Nucleus accumbens (tissue), 56 donors: ENCODE measurements at regions not wholly inside any gene's neighbourhood (a gene's known extent, or its start where the extent isn't known, plus 50 kb on each side); places are given as distances from the start of the nearest gene placed in this dataset.
"Not testable (repeated sequence)": the region's sequence is repeated elsewhere in the genome, so short reads cannot be mapped to it uniquely, and the experiment has no call there.

Experiments used
- DNase-seq, 56 donors: peaks; one replicate each; lab custom pipeline; 2025; lab: John Stamatoyannopoulos, UW

- no peak for DNase-seq
Observed at GRCh38 chr3:3689601-3690375, 109.4 kb upstream of the LRRN1 start.

GRCh38 chr3:3686907-3687648, 112.2 kb upstream of the LRRN1 start:
- no peak for DNase-seq

- DNase-seq, result no peak
Observed at GRCh38 chr3:3685721-3686120, 113.5 kb upstream of the LRRN1 start.

DNA sequence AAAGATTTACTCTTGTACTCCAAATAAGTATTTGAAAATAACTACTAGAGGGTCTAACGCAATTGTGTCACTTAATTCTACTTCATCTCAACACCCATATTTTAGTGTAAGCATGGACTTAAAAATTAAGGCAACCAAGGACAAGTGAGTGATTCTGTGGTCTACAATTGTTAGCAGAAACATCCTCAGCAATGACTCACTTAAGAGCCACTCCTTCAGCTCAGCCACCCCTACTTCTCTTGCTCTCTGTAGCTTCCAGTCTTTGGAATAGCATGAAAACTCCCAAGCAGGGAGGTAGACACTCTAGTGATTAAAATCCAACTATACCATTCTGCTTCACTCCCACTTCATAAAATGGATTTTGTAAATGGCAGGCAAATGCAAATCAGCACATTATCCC, 116.0 kb upstream of the LRRN1 start:
- DNase-seq, result no peak

- DNase-seq, result no peak
Observed at GRCh38 chr3:3675801-3676200, 123.4 kb upstream of the LRRN1 start.

- no peak for DNase-seq
Observed at GRCh38 chr3:3675186-3675585, 124.0 kb upstream of the LRRN1 start.

- no peak for DNase-seq
Observed at GRCh38 chr3:3666664-3667063, 132.6 kb upstream of the LRRN1 start.

- DNase-seq, result no peak
Observed at GRCh38 chr3:3665961-3666640, 133.1 kb upstream of the LRRN1 start.

GRCh38 chr3:3665546-3665945, 133.7 kb upstream of the LRRN1 start:
- no peak for DNase-seq

GRCh38 chr3:3664935-3665334, 134.3 kb upstream of the LRRN1 start:
- DNase-seq, result no peak

DNA sequence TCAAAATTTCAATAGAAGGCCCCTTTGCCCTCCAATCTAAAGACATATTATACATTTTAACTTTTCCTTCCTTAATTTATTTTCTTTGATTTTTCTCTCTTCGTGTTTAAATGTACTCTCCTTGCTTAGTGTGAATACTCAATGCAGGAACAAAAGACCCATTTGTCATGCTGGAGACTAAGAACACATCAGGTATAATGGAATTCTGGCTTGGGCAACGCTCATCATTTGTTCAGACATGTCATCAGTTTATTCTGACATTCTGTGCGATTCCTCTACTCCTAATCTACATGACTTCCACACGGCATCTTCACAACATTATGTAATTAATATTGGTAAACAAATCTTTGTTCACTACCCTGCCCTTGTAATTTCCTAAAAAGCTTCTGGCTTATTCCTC, 136.6 kb upstream of the LRRN1 start:
- DNase-seq, result no peak

DNA sequence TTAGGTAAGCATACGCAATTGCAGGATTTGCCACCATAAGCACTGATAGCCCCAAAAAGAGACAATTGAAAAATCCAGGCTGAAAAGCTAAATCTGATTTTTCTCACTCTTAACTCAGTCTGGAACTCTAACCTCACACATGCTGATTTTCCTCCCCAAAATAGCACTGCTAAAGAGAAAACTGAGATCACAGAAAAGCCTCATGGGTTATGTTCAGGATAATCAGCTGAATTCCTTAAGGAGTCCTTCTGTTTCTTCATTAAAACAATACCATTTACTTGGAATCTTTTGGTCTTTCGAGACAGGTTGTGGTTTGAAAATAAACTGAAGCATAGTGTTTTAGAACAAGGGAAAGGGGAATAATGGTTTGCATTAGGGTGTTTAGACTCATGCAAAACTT, 144.3 kb upstream of the LRRN1 start:
- no peak for DNase-seq

GRCh38 chr3:3648988-3649679, 150.1 kb upstream of the LRRN1 start:
- no peak for DNase-seq

DNA sequence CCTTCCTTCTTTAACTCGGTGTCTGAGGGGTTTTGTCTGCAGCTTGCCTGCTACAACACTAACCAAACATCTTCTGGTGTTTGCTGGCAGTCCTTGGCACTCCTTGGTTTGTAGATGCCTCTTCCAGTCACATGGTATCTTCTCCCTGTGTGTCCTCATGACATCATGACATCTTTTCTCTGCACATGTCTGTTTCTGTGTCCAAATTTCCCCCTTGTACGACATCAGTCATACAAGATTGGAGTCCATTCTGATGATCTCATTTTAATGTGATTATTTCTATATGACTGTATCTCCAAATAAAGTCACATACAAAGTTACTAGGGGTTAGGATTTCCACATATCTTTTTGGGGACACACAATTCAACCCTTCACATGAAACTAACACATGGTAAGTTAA, 152.3 kb upstream of the LRRN1 start:
- DNase-seq, result no peak

DNA sequence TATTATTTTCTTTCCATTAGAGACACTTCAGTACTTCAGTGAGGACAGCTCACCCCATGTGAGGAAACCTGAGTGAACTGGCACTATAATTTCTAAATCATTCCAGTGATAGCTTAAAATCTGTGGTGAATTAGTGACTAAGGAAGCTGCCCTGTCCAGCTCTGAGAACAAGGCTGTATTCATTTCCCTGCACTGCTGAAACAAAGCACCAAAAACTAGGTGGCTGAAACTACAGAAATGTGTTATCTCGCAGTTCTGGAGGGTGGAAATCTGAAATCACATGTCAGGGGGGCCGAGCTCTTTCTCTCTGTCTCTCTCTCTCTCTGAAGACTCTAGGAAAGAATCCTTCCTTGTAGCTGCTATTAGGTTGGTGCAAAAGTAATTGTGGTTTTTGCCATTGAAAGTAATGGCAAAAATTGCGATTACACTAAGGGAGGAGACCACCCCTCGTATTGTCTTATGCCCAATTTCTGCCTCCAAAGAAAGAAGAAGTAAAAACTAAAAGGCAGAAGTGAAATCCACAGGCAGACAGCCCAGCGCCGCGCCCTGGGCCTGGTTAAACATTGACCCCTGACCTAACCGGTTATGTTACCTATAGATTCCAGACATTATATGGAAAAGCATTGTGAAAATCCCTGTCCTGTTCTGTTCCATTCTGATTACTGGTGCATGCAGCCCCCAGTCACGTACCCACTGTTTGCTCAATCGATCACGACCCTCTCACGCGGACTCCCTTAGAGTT, 153.0 kb upstream of the LRRN1 start:
- not testable (repeated sequence) for DNase-seq

DNA sequence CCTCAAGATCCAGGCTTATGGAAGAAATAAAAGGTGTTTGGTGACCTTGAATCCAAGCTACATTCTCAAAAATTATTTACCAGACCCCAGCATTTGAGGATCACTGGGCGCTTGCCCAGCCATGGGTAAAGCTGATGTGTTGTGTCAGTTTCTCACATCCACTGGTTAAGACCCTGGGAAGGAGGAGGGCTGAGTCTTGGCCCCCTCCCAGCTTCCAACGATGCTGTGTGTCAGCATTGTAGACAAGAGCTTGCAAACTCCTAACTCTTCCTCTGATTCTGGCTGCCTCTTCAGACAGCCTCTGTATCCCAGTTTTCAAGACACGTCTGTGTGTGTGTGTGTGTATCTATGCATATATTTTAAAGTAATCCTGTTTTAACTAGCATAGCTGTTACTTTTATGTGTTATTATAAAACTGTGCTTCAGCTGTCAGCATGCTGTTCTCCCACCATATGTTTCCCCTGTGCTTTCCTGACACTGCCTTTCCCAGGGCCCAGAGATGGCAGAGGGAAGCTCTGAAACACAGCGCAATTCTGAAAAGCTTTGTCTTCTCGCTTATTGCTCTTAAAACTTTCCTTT, 157.3 kb upstream of the LRRN1 start:
- DNase-seq, result no peak

DNA sequence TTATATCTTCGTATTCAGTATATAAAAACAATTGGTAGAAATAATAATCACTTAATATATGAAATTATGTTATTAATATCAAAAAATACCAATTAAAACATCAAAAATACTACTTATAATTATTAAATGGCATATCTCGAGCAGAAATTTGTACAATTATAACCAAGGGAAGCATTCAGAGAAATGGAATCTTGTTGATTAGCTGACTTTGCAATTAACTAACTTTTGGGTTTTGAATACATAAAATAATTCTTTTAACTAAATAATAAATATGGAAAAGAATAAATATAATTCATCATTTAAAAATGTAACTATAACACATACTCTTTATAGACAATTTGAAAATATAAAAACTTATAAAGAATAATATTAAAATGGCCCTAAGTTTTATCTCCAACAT, 160.2 kb upstream of the LRRN1 start:
- no peak for DNase-seq

DNA sequence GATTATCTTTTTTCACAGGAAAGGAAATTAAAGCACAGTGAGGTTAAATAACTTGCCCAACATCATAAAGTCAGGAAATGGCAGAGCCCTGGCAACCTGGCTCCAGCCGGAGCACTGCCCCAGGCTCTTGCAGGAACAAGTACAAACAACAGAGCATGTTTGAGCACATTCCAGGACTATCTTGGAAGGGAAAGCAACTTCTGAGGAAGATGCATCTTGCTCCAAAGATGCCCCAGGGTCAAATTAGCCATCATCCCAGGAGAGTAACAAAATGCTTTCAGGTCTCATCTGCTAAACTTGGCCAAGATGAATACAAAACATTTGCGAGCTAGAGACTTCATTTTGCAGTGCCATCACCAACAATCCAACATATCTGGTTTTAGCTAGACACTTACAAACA, 162.4 kb upstream of the LRRN1 start:
- DNase-seq, result no peak

DNA sequence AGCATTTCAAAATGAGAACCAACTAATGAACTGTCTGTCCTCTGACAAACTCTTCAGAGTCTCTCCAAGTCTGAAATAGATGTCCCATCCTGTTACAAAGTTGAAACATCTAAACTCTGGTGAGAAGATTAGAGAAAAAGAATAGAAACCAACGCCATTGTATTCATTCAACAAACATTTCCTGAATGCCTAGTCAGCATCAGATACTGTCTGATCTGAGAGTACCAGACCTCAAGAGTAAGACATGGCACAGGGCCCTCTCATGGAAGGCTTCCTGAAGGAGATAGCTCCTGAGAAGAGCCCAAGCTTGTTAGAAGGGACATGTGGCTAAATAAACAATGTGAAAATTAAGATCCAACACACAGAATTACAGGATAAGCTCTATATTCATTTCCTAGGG, 164.1 kb upstream of the LRRN1 start:
- DNase-seq, result no peak

DNA sequence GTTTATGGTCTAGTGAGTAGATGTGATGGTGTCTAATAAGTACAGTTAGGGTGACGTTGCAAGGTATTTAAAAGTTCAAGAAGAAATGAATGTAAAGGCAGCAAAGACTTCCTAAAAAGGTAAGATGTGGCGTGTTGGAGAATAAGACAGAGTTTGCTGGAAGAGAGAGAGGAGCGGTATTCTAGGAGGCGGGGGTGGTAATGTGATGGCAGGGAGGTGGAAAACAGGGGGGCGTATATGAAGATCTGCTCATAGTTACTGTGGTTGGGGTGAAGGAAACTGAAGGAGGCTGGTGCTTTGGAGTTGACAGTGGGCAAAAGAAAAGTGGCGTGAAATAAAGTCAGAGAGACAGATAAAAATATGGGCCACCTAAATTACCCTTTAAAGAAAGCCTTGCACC, 164.9 kb upstream of the LRRN1 start:
- peak in 7 of 56 donors; percentile 1 to 16 (median 6) for DNase-seq
